ENCODE measurements at regions not wholly inside any gene's neighbourhood (a gene's known extent, or its start where the extent isn't known, plus 50 kb on each side); places are given as distances from the start of the nearest gene placed in this dataset.

- Histone ChIP-seq H3K27ac (no peak overlapping the region), H3K9me3 (no peaks in the 10 kb centered on the region), H3K27me3 (no peaks in the 10 kb centered on the region), H3K4me1 (no peaks in the 10 kb centered on the region), H3K4me3 (no peak overlapping the region), H3K36me3 (no peaks in the 10 kb centered on the region)
- ATAC-seq (no peak), DNase-seq (no peak)
- intact Hi-C loops (cut with DNase I), result no loop called here
- TF ChIP-seq POLR2A (IDR thresholded peaks at IDR 0.05) (no peak), CTCF (IDR thresholded peaks at IDR 0.05) (no peak)
- 74% methylated on average over 2 of the region's 2 CpGs for WGBS (ENCODE audit: insufficient coverage, low coverage, low lambda C conversion rate, missing lambda C conversion rate)
Observed at GRCh38 chr18:41720226-41720625, 234.8 kb upstream of the PIK3C3 start.

DNA sequence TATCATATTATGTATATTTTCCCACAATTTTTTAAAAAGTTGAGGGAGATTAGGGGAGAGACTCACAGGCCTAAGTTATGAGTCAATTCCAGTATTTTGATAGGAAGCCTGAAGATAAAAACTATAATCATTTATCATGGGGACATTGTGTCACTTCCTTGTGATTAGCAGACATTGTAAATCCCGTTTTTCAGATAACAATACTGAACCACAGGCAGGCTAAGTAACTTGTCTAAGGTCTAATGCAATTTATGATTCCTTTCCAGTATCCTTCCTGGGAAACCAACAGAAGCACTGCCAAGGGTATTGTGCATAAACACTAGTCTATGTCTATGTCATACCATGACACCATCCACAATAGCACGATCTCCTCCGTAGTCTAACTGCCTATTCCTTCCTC is 235.2 kb upstream of the PIK3C3 start:
- 54% methylated on average over 3 of the region's 3 CpGs for WGBS (ENCODE audit: insufficient coverage, low coverage, low lambda C conversion rate, missing lambda C conversion rate)
- ATAC-seq (no peak), DNase-seq (no peak)
- H3K4me3 ChIP-seq, result no peak overlapping the region
- H3K9me3 ChIP-seq, result no peaks in the 10 kb centered on the region
- no peaks in the 10 kb centered on the region for H3K4me1 ChIP-seq
- intact Hi-C loops (cut with DNase I), result no loop called here
- no peaks in the 10 kb centered on the region for H3K36me3 ChIP-seq
- TF ChIP-seq CTCF (IDR thresholded peaks at IDR 0.05) (no peak), POLR2A (IDR thresholded peaks at IDR 0.05) (no peak)
- H3K27ac ChIP-seq, result no peak overlapping the region
- no peaks in the 10 kb centered on the region for H3K27me3 ChIP-seq

DNA sequence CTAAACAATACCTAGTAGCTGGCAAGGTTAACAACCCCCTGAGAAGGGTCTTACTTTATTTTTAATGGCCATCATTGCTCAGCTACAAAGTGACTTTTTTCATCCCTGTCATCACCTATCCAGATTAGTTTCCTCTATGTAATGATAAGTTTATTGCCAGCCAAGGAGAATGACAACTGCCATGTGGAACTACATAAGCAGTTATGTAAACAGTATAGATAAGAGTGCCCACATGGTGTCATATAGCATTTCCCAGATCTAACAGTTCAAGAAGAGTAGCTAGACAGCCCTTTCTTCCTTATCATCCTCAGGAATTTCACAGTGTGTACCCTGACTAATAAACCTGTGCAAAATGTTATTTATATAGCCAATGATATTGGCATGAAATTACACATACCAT is 240.2 kb upstream of the PIK3C3 start:
- intact Hi-C loops (cut with DNase I), result no loop called here
- no peak for DNase-seq
- Histone ChIP-seq H3K36me3 (no peaks in the 10 kb centered on the region), H3K27ac (no peak overlapping the region), H3K9me3 (no peaks in the 10 kb centered on the region), H3K4me3 (no peak overlapping the region), H3K4me1 (no peaks in the 10 kb centered on the region), H3K27me3 (no peaks in the 10 kb centered on the region)
- ATAC-seq, result no peak
- no peak for TF ChIP-seq POLR2A (IDR thresholded peaks at IDR 0.05)
- TF ChIP-seq CTCF (IDR thresholded peaks at IDR 0.05), result no peak

DNA sequence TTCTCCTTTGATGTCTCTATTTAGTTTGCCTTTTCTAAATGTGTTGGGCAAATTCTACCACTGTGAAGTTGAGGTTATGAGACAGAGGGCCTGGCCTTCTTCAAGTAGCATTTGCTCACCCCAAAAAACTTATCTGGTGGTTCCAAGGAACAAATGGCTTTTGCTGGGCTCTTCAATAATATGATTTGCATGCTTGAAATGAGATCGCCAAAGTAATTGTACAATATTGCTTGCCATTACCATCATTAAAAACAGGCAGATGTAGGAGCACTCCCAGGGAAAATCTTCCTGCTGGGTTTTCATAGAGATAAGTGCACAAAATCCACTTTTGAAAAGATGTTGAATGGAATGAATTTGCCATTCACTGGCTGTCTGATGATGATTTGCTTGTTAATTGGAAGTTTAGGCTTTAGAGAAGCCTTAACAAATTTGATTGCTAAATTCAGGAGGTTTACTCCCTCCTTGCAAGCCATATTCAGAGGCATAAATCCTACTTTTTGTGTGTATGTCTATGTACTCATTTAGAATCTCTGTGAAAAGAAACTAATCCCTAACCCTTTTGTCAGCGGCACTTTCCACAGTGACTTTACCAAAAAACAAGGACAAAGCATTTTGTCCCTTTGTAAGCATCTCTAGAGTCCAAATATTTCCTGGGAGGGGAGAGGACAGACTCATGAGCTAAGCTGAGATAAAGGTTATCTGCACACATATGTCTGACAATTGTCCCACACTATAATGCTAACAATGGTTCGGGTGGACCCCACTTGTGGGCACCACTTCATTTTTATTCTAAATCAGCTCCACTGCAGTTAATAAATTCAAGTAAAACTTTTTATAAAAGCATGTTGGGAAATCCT is 240.8 kb upstream of the PIK3C3 start:
- Histone ChIP-seq H3K9me3 (no peaks in the 10 kb centered on the region), H3K36me3 (no peaks in the 10 kb centered on the region), H3K27me3 (no peaks in the 10 kb centered on the region), H3K4me1 (no peaks in the 10 kb centered on the region), H3K4me3 (no peak overlapping the region), H3K27ac (no peak overlapping the region)
- no peak for DNase-seq
- ATAC-seq, result no peak
- intact Hi-C loops (cut with DNase I), result no loop called here
- WGBS (ENCODE audit: insufficient coverage, low coverage, low lambda C conversion rate, missing lambda C conversion rate), result 80% methylated on average over 3 of the region's 3 CpGs
- TF ChIP-seq CTCF (IDR thresholded peaks at IDR 0.05), result no peak
- TF ChIP-seq POLR2A (IDR thresholded peaks at IDR 0.05), result no peak
